Lower leg skin (tissue), 3 donors: ENCODE measurements at regions not wholly inside any gene's neighbourhood (a gene's known extent, or its start where the extent isn't known, plus 50 kb on each side); places are given as distances from the start of the nearest gene placed in this dataset.
"Not testable (repeated sequence)": the region's sequence is repeated elsewhere in the genome, so short reads cannot be mapped to it uniquely, and the experiment has no call there.

Source experiments
- CTCF ChIP-seq, 3 donors: fragments of 450-650 bp; IDR thresholded peaks; one replicate each; pipeline ENCODE4 v1.5.1; 2016; ENCODE audit warnings: antibody characterized with exemption in 3 of 3, mild to moderate bottlenecking in 3 of 3, moderate library complexity in 2 of 3
- POLR2A ChIP-seq, 2 donors: fragments of 450-650 bp; IDR thresholded peaks; one replicate each; pipeline ENCODE4 v1.6.1; 2016 to 2017; ENCODE audit warnings: antibody characterized with exemption in 2 of 2, mild to moderate bottlenecking in 1 of 2, moderate library complexity in 1 of 2

GRCh38 chr11:3564383-3564782 lies 77.4 kb downstream of the ART5 start:
- TF ChIP-seq CTCF, POLR2A (IDR thresholded peaks at IDR 0.05): not testable (repeated sequence)
